PC-3 (cell line): ENCODE measurements at regions not wholly inside any gene's neighbourhood (a gene's known extent, or its start where the extent isn't known, plus 50 kb on each side); places are given as distances from the start of the nearest gene placed in this dataset.

Experiments
- ATAC-seq: fragments of 200-7000 bp; cut with Tn5 transposase; 2 replicates; pipeline ENCODE4 v1.9.1; 2020; ENCODE audit warnings: mild to moderate bottlenecking, moderate library complexity
- BruUV-seq: library from RNA; stranded (reverse); fragments of 400-500 nt; replicated peaks from 2 replicates; lab custom pipeline; 2021; lab: Mats Ljungman, UMichigan
- CTCF ChIA-PET: fragments of 300-600 bp; sonication (Branson Sonifier 250); formaldehyde crosslinking; loops from one replicate; lab custom pipeline; 2022; ENCODE audit warnings: antibody characterized with exemption; lab: Charles Lee
- POLR2A ChIA-PET: fragments of 300-600 bp; sonication (Branson Sonifier 250); formaldehyde crosslinking; loops from one replicate; lab custom pipeline; 2022; ENCODE audit warnings: antibody characterized with exemption; ENCODE audit not compliant: unreplicated experiment; lab: Charles Lee
- DNase-seq: peaks from one replicate; pipeline ENCODE4 v3.0.0-alpha.2; 2015
- H2AFZ ChIP-seq: fragments of 300-600 bp; sonication (generic); 2 replicates; pipeline ENCODE4 v1.6.0; 2016; ENCODE audit warnings: antibody characterized with exemption, low read length
- H3F3A ChIP-seq: fragments of 300-600 bp; sonication (generic); one replicate; pipeline ENCODE4 v1.6.0; 2017; ENCODE audit warnings: antibody characterized with exemption, low read length, control low read depth, mild to moderate bottlenecking; ENCODE audit not compliant: unreplicated experiment
- H3K27ac ChIP-seq: fragments of 300-600 bp; sonication (generic); 2 replicates; pipeline ENCODE4 v1.5.1; 2016; ENCODE audit warnings: mild to moderate bottlenecking, low read length
- H3K27me3 ChIP-seq: fragments of 300-600 bp; sonication (generic); 2 replicates; pipeline ENCODE4 v1.6.1; 2016; ENCODE audit warnings: low read length, mixed read lengths
- H3K36me3 ChIP-seq: fragments of 300-600 bp; sonication (generic); 2 replicates; pipeline ENCODE4 v1.6.1; 2016; ENCODE audit warnings: low read depth, mixed run types, low read length, mixed read lengths
- H3K4me1 ChIP-seq: fragments of 300-600 bp; sonication (generic); 2 replicates; pipeline ENCODE4 v1.5.1; 2016; ENCODE audit warnings: low read length; ENCODE audit not compliant: insufficient read depth
- H3K4me2 ChIP-seq: fragments of 300-600 bp; sonication (generic); 2 replicates; pipeline ENCODE4 v1.6.0; 2016; ENCODE audit warnings: low read length
- H3K4me3 ChIP-seq: fragments of 300-600 bp; sonication (generic); 2 replicates; pipeline ENCODE4 v1.5.1; 2016; ENCODE audit warnings: mild to moderate bottlenecking, low read length, mixed read lengths
- H3K79me2 ChIP-seq: fragments of 300-600 bp; sonication (generic); 2 replicates; pipeline ENCODE4 v1.6.1; 2017; ENCODE audit warnings: low read length, mixed read lengths
- H3K9ac ChIP-seq: fragments of 300-600 bp; sonication (generic); 2 replicates; pipeline ENCODE4 v1.6.0; 2016; ENCODE audit warnings: mild to moderate bottlenecking, low read length
- H3K9me2 ChIP-seq: fragments of 300-600 bp; sonication (generic); replicated peaks from 2 replicates; pipeline ENCODE4 v1.6.1; 2016; ENCODE audit warnings: mixed run types, low read length, mixed read lengths
- H3K9me3 ChIP-seq: fragments of 300-600 bp; sonication (generic); 2 replicates; pipeline ENCODE4 v1.6.1; 2016; ENCODE audit warnings: low read length, mixed read lengths
- H4K20me1 ChIP-seq: fragments of 300-600 bp; sonication (generic); 2 replicates; pipeline ENCODE4 v1.6.1; 2016; ENCODE audit warnings: low read length, mixed read lengths
- EZH2 ChIP-seq: fragments of 300-600 bp; sonication (generic); IDR thresholded peaks from one replicate; pipeline ENCODE4 v1.6.1; 2017; ENCODE audit warnings: antibody characterized with exemption, mild to moderate bottlenecking, low read length; ENCODE audit not compliant: unreplicated experiment
- EZH2phosphoT487 ChIP-seq: fragments of 300-600 bp; sonication (generic); IDR thresholded peaks from 2 replicates; pipeline ENCODE4 v1.6.1; 2018; ENCODE audit warnings: mild to moderate bottlenecking, antibody characterized with exemption, low read length, borderline replicate concordance
- intact Hi-C: fragments of 100-400 bp; cut with micrococcal nuclease; formaldehyde crosslinking; loops from 2 replicates; pipeline ENCODE4 v1.9.0; 2023
- TF ChIP-seq, protein P1 (sequence below): fragments of 300-600 bp; sonication (generic); conservative IDR thresholded peaks from 2 replicates; pipeline ENCODE4 v1.5.1; 2017; ENCODE audit warnings: antibody characterized with exemption, low read depth, mild to moderate bottlenecking, low read length

- Histone ChIP-seq H3K36me3 (no peaks in the 10 kb centered on the region), H3K79me2 (no peaks in the 10 kb centered on the region), H3K9me3 (no peaks in the 10 kb centered on the region), H3K4me2 (no peak overlapping the region), H3K4me1 (no peaks in the 10 kb centered on the region), H2AFZ (no peak overlapping the region), H3K27ac (no peak overlapping the region), H3K4me3 (no peak overlapping the region), H3K9me2 (no peaks in the 10 kb centered on the region), H4K20me1 (no peaks in the 10 kb centered on the region), H3K9ac (no peak overlapping the region), H3F3A (no peaks in the 10 kb centered on the region), H3K27me3 (no peaks in the 10 kb centered on the region; the same call in 1 of the 2 replicates)
- ChIA-PET CTCF (no interaction called here), POLR2A (no interaction called here)
- no peak for DNase-seq
- TF ChIP-seq EZH2, result no peak
- TF ChIP-seq EZH2phosphoT487, result no peak
- TF ChIP-seq, protein P1, sequence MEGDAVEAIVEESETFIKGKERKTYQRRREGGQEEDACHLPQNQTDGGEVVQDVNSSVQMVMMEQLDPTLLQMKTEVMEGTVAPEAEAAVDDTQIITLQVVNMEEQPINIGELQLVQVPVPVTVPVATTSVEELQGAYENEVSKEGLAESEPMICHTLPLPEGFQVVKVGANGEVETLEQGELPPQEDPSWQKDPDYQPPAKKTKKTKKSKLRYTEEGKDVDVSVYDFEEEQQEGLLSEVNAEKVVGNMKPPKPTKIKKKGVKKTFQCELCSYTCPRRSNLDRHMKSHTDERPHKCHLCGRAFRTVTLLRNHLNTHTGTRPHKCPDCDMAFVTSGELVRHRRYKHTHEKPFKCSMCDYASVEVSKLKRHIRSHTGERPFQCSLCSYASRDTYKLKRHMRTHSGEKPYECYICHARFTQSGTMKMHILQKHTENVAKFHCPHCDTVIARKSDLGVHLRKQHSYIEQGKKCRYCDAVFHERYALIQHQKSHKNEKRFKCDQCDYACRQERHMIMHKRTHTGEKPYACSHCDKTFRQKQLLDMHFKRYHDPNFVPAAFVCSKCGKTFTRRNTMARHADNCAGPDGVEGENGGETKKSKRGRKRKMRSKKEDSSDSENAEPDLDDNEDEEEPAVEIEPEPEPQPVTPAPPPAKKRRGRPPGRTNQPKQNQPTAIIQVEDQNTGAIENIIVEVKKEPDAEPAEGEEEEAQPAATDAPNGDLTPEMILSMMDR, result no peak
- BruUV-seq, result no TSS peak
- intact Hi-C loops, result no loop called here
- ATAC-seq, result no peak
Measured at GRCh38 chr5:179484761-179485160, 65.6 kb upstream of the RUFY1 start.

GRCh38 chr5:179484201-179484600 lies 66.2 kb upstream of the RUFY1 start:
- no peaks in the 10 kb centered on the region for H3K9me2 ChIP-seq

DNA sequence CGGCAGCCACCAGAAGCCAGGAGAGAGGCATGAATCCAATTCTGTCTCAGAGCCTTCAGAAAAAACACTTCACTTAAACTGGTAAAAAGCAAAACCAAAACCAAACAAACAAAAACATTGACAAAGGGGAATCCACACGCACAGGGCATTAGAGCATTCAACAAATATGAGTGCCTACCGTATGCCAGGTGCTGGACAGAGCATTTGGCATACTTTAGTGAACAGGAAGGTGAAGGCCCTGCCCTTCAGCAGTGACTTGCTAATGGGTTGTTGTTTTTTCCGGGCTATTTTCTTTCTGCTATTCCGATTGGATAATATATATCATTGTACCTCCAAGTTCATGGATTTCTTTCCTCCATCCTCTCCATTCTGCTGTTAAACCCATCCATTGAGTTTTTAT lies 71.7 kb upstream of the RUFY1 start:
- ATAC-seq (no peak), DNase-seq (no peak)
- Histone ChIP-seq H3K4me2 (no peak overlapping the region), H3K79me2 (no peaks in the 10 kb centered on the region), H3K36me3 (no peaks in the 10 kb centered on the region), H4K20me1 (no peaks in the 10 kb centered on the region), H2AFZ (no peak overlapping the region), H3F3A (no peaks in the 10 kb centered on the region), H3K9me3 (no peaks in the 10 kb centered on the region), H3K27me3 (peaks cover 18% of the 10 kb centered on the region; the same call in 1 of the 2 replicates), H3K27ac (no peak overlapping the region), H3K9ac (no peak overlapping the region), H3K4me3 (no peak overlapping the region), H3K4me1 (no peaks in the 10 kb centered on the region), H3K9me2 (no peaks in the 10 kb centered on the region)
- intact Hi-C loops, result no loop called here
- BruUV-seq, result no TSS peak
- POLR2A ChIA-PET, result no interaction called here
- CTCF ChIA-PET, result no interaction called here
- TF ChIP-seq, protein P1, result no peak
- no peak for TF ChIP-seq EZH2

More at GRCh38 chr5:179484201-179484600, 66.2 kb upstream of the RUFY1 start:
- Histone ChIP-seq H2AFZ (no peak overlapping the region), H3K36me3 (no peaks in the 10 kb centered on the region), H3K4me1 (no peaks in the 10 kb centered on the region), H3K79me2 (no peaks in the 10 kb centered on the region), H3K4me3 (no peak overlapping the region), H4K20me1 (no peaks in the 10 kb centered on the region), H3K9ac (no peak overlapping the region), H3K27ac (no peak overlapping the region), H3K4me2 (no peak overlapping the region), H3K9me3 (no peaks in the 10 kb centered on the region), H3K27me3 (no peaks in the 10 kb centered on the region; the same call in 1 of the 2 replicates), H3F3A (no peaks in the 10 kb centered on the region)
- CTCF ChIA-PET, result no interaction called here
- intact Hi-C loops, result no loop called here
- no TSS peak for BruUV-seq
- POLR2A ChIA-PET, result no interaction called here
- ATAC-seq (no peak), DNase-seq (no peak)
- TF ChIP-seq EZH2phosphoT487 (no peak), EZH2 (no peak)
- TF ChIP-seq, protein P1, result no peak
